Breast epithelium (tissue), 4 donors: ENCODE measurements at regions not wholly inside any gene's neighbourhood (a gene's known extent, or its start where the extent isn't known, plus 50 kb on each side); places are given as distances from the start of the nearest gene placed in this dataset.
"Not testable (repeated sequence)": the region's sequence is repeated elsewhere in the genome, so short reads cannot be mapped to it uniquely, and the experiment has no call there.

Experiments used
- DNase-seq, 2 donors: peaks; one replicate each; pipeline ENCODE4 v3.0.0-alpha.2; 2019; ENCODE audit warnings: low spot score in 2 of 2
- H3K27ac ChIP-seq, 2 donors: fragments of 200-600 bp; sonication (generic) in 1 of 2; one replicate each; pipeline ENCODE4 v1.5.1; 2016 to 2019; ENCODE audit warnings: mild to moderate bottlenecking in 1 of 2
- H3K27me3 ChIP-seq, 2 donors: fragments of 200-600 bp; sonication (generic) in 1 of 2; one replicate each; pipeline versions ENCODE4 v1.5.1 to v1.6.0; 2017 to 2019; ENCODE audit warnings: control low read depth in 1 of 2, mild to moderate bottlenecking in 1 of 2
- H3K36me3 ChIP-seq: fragments of 200-600 bp; one replicate; pipeline ENCODE4 v1.5.1; 2019
- H3K4me1 ChIP-seq, 2 donors: fragments of 200-600 bp; sonication (generic); one replicate each; pipeline ENCODE4 v1.5.1; 2016 to 2019; ENCODE audit warnings: control low read depth in 1 of 2
- H3K4me3 ChIP-seq, 3 donors: fragments of 200-600 bp; sonication (generic); 1 replicate in 2 of 3; 2 replicates in 1 of 3; pipeline ENCODE4 v1.5.1; 2016 to 2019; ENCODE audit warnings: mild to moderate bottlenecking in 3 of 3, moderate library complexity in 2 of 3
- H3K9me3 ChIP-seq, 2 donors: fragments of 200-600 bp; sonication (generic) in 1 of 2; one replicate each; pipeline ENCODE4 v1.5.1; 2016 to 2019; ENCODE audit warnings: control low read depth in 1 of 2
- CTCF ChIP-seq, 3 donors: fragments of 450-650 bp; IDR thresholded peaks; one replicate each; pipeline ENCODE4 v1.5.1; 2016 to 2017; ENCODE audit warnings: antibody characterized with exemption in 3 of 3, mild to moderate bottlenecking in 3 of 3, moderate library complexity in 3 of 3
- POLR2A ChIP-seq: fragments of 450-650 bp; IDR thresholded peaks from one replicate; pipeline ENCODE4 v1.6.1; 2016; ENCODE audit warnings: antibody characterized with exemption, mild to moderate bottlenecking, moderate library complexity
- POLR2AphosphoS5 ChIP-seq, 3 donors: sonication (generic); formaldehyde crosslinking; IDR thresholded peaks; one replicate each; pipeline ENCODE4 v1.6.1; 2017; ENCODE audit warnings: antibody characterized with exemption in 3 of 3
- intact Hi-C: fragments of 100-400 bp; cut with DNase I; formaldehyde crosslinking; loops from one replicate; pipeline ENCODE4 v1.15.1; 2023; ENCODE audit warnings: low total_unique reads

GRCh38 chr5:67875601-67876000 lies 340.0 kb upstream of the PIK3R1 start:
- Histone ChIP-seq H3K9me3 (no peaks in the 10 kb centered on the region), H3K27ac (no peak overlapping the region), H3K27me3 (no peaks in the 10 kb centered on the region), H3K4me1 (peaks cover 0 to 10% of the 10 kb centered on the region in 2 donors), H3K36me3 (no peaks in the 10 kb centered on the region), H3K4me3 (no peak overlapping the region)
- DNase-seq: no peak
- intact Hi-C loops: no loop called here
- TF ChIP-seq CTCF (IDR thresholded peaks at IDR 0.05) (no peak), POLR2AphosphoS5 (IDR thresholded peaks at IDR 0.05) (no peak), POLR2A (no peak)

- Histone ChIP-seq H3K9me3 (no peaks in the 10 kb centered on the region), H3K27me3 (no peaks in the 10 kb centered on the region), H3K27ac (no peak overlapping the region), H3K4me1 (no peaks in the 10 kb centered on the region), H3K36me3 (no peaks in the 10 kb centered on the region), H3K4me3 (no peak overlapping the region)
- TF ChIP-seq POLR2A: no peak
- TF ChIP-seq CTCF (IDR thresholded peaks at IDR 0.05): no peak
- TF ChIP-seq POLR2AphosphoS5 (IDR thresholded peaks at IDR 0.05): no peak
- DNase-seq: no peak
- intact Hi-C loops: no loop called here
Observed at GRCh38 chr5:67873935-67874334, 341.6 kb upstream of the PIK3R1 start.

- Histone ChIP-seq H3K27ac (no peak overlapping the region), H3K36me3 (no peaks in the 10 kb centered on the region), H3K4me1 (no peaks in the 10 kb centered on the region), H3K27me3 (no peaks in the 10 kb centered on the region), H3K4me3 (no peak overlapping the region), H3K9me3 (no peaks in the 10 kb centered on the region)
- intact Hi-C loops: no loop called here
- TF ChIP-seq POLR2A (no peak), CTCF (IDR thresholded peaks at IDR 0.05) (no peak), POLR2AphosphoS5 (IDR thresholded peaks at IDR 0.05) (no peak)
- DNase-seq: no peak
Observed at GRCh38 chr5:67870662-67871061, 344.9 kb upstream of the PIK3R1 start.

- DNase-seq, H3K9me3 ChIP-seq, H3K36me3 ChIP-seq, H3K4me3 ChIP-seq, H3K4me1 ChIP-seq, intact Hi-C loops, H3K27ac ChIP-seq, H3K27me3 ChIP-seq: not testable (repeated sequence)
Observed at GRCh38 chr5:67864335-67864734, 351.2 kb upstream of the PIK3R1 start.

GRCh38 chr5:67858471-67859031 lies 357.0 kb upstream of the PIK3R1 start:
- TF ChIP-seq POLR2A (no peak), CTCF (IDR thresholded peaks at IDR 0.05) (no peak), POLR2AphosphoS5 (IDR thresholded peaks at IDR 0.05) (no peak)
- Histone ChIP-seq H3K4me1 (no peaks in the 10 kb centered on the region), H3K9me3 (no peaks in the 10 kb centered on the region), H3K4me3 (no peak overlapping the region), H3K27ac (no peak overlapping the region), H3K36me3 (no peaks in the 10 kb centered on the region), H3K27me3 (no peaks in the 10 kb centered on the region)
- intact Hi-C loops: no loop called here
- no peak for DNase-seq

GRCh38 chr5:67857502-67857901 lies 358.1 kb upstream of the PIK3R1 start:
- intact Hi-C loops: no loop called here
- H3K4me1 ChIP-seq: no peaks in the 10 kb centered on the region
- DNase-seq: no peak
- H3K36me3 ChIP-seq: no peaks in the 10 kb centered on the region
- H3K27ac ChIP-seq: no peak overlapping the region
- H3K9me3 ChIP-seq: no peaks in the 10 kb centered on the region
- H3K27me3 ChIP-seq: no peaks in the 10 kb centered on the region
- H3K4me3 ChIP-seq: no peak overlapping the region
- TF ChIP-seq CTCF (IDR thresholded peaks at IDR 0.05): no peak
- TF ChIP-seq POLR2A: no peak
- TF ChIP-seq POLR2AphosphoS5 (IDR thresholded peaks at IDR 0.05): no peak
